ENCODE measurements at regions not wholly inside any gene's neighbourhood (a gene's known extent, or its start where the extent isn't known, plus 50 kb on each side); places are given as distances from the start of the nearest gene placed in this dataset.

- DNase-seq, result no peak
These were observed 196.4 kb upstream of the ACVR2A start for GRCh38 chr2:147648471-147648870.

GRCh38 chr2:147647816-147648215 lies 197.0 kb upstream of the ACVR2A start:
- no peak for DNase-seq

- no peak for DNase-seq
These were observed 197.9 kb upstream of the ACVR2A start for GRCh38 chr2:147646818-147647468.

GRCh38 chr2:147644491-147644890 lies 200.3 kb upstream of the ACVR2A start:
- DNase-seq, result no peak

- no peak for DNase-seq
These were observed 202.1 kb upstream of the ACVR2A start for GRCh38 chr2:147642765-147643164.

GRCh38 chr2:147641651-147642050 lies 203.2 kb upstream of the ACVR2A start:
- no peak for DNase-seq

GRCh38 chr2:147639891-147640290 lies 204.9 kb upstream of the ACVR2A start:
- DNase-seq, result no peak

GRCh38 chr2:147639386-147639785 lies 205.4 kb upstream of the ACVR2A start:
- DNase-seq, result no peak

GRCh38 chr2:147636886-147637285 lies 207.9 kb upstream of the ACVR2A start:
- DNase-seq, result no peak

GRCh38 chr2:147636238-147636882 lies 208.5 kb upstream of the ACVR2A start:
- peak; percentile 32 for DNase-seq

- no peak for DNase-seq
These were observed 210.0 kb upstream of the ACVR2A start for GRCh38 chr2:147634826-147635225.

GRCh38 chr2:147632198-147632597 lies 212.6 kb upstream of the ACVR2A start:
- DNase-seq, result no peak

- DNase-seq, result no peak
These were observed 213.5 kb upstream of the ACVR2A start for GRCh38 chr2:147631294-147631693.

GRCh38 chr2:147630585-147630984 lies 214.2 kb upstream of the ACVR2A start:
- no peak for DNase-seq

GRCh38 chr2:147628971-147629421 lies 215.8 kb upstream of the ACVR2A start:
- DNase-seq, result no peak

GRCh38 chr2:147623328-147623727 lies 221.5 kb upstream of the ACVR2A start:
- no peak for DNase-seq

GRCh38 chr2:147621656-147622197 lies 223.1 kb upstream of the ACVR2A start:
- no peak for DNase-seq

- no peak for DNase-seq
These were observed 225.0 kb upstream of the ACVR2A start for GRCh38 chr2:147619808-147620207.

- DNase-seq, result no peak
These were observed 229.1 kb upstream of the ACVR2A start for GRCh38 chr2:147615726-147616125.

GRCh38 chr2:147614979-147615470 lies 229.8 kb upstream of the ACVR2A start:
- no peak for DNase-seq

GRCh38 chr2:147614471-147614870 lies 230.4 kb upstream of the ACVR2A start:
- no peak for DNase-seq

GRCh38 chr2:147610496-147611040 lies 234.3 kb upstream of the ACVR2A start:
- no peak for DNase-seq

- no peak for DNase-seq
These were observed 235.5 kb upstream of the ACVR2A start for GRCh38 chr2:147609301-147609700.

Data from skin of body (tissue), 1 donor.